M059J (cell line): ENCODE measurements at regions not wholly inside any gene's neighbourhood (a gene's known extent, or its start where the extent isn't known, plus 50 kb on each side); places are given as distances from the start of the nearest gene placed in this dataset.
A peak's percentile ranks its signal among the peaks of the same experiment; 100 is the strongest.

Experiments
- DNase-seq: peaks from one replicate; pipeline ENCODE4 v3.0.0-alpha.2; 2012; ENCODE audit warnings: low read depth

GRCh38 chr12:113658006-113658655, 186.5 kb upstream of the LHX5 start:
- DNase-seq, result peak; percentile 12

DNA sequence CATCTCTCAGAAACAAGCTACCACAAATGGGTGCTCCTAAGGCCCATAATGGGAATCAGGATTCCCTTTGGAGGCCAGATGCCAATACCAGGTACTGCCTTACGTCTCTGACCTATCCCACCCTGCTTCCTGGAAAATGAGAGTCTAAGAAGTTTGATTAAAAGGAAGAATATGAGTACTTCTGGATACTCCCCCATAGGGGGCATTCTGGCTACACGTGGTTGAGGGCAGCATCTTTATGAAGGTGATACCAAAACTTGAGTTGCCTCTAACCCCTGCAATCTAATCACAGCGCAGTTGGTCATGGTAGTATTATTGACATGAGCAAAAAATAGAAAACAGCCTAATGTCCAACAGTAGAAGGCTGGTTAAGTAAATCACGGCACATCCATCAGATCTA, 184.2 kb upstream of the LHX5 start:
- DNase-seq, result no peak

DNA sequence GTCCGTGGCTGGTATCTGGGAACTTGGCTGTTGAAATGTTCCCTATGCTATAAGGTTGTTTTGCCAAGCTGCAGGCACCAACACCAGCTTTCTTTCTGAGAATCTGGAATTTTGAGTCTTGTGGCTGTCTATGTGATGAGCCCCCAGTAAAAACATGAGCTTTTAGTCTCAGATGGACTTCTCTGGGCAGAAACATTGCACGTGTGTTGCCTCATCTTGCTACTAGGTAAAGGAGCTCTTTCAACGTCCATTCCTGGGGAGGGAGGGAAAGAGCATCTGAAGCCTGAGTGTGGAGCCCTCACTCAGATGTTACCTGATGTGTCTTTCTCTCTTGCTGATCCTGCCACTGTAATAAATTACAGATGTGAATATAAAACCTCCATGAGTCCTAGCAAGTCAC, 183.8 kb upstream of the LHX5 start:
- no peak for DNase-seq

DNA sequence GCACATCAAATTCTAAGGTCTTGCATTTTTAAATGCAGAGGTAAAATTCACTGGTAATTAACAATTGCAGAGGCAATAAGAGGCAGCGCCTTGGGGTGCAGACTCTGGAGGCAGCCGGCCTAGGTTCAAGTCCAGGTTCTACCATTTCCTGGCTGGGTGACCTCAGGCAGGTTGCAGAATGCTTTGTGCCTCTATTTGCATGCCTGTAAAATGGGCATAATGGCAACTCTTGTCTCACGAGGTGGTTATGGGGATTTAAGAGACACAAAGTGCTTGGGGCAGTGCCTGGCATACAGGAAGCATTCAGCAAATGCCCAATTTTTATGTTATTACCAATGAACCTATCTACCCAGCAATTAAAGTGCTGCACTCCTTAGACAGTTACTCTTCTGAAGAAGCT, 180.0 kb upstream of the LHX5 start:
- DNase-seq, result no peak

GRCh38 chr12:113650476-113650875, 178.8 kb upstream of the LHX5 start:
- DNase-seq, result peak; percentile 13

GRCh38 chr12:113649256-113649830, 177.7 kb upstream of the LHX5 start:
- no peak for DNase-seq

GRCh38 chr12:113647048-113647447, 175.4 kb upstream of the LHX5 start:
- DNase-seq, result peak; percentile 7

DNA sequence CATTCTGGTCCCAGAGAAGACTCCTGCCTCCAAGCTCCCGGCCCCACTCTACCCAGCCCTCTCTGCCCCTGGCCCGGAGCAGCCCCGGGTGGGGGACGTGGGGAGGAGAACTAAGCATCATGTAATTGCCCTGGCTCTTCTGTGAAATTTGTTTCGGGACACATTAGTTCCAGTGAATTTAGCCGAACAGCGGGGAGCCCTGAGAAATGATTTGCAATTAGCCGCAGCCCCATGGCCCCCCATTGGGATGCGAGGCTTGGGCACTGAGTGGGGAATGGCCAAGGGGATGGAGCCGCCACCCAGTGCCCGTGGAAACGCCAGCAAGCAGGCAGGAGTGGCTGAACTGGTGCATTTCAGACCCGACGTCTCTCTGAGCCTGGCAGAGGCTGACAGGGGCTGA, 173.9 kb upstream of the LHX5 start:
- no peak for DNase-seq

- DNase-seq, result no peak
Observed at GRCh38 chr12:113645183-113645582, 173.5 kb upstream of the LHX5 start.

DNA sequence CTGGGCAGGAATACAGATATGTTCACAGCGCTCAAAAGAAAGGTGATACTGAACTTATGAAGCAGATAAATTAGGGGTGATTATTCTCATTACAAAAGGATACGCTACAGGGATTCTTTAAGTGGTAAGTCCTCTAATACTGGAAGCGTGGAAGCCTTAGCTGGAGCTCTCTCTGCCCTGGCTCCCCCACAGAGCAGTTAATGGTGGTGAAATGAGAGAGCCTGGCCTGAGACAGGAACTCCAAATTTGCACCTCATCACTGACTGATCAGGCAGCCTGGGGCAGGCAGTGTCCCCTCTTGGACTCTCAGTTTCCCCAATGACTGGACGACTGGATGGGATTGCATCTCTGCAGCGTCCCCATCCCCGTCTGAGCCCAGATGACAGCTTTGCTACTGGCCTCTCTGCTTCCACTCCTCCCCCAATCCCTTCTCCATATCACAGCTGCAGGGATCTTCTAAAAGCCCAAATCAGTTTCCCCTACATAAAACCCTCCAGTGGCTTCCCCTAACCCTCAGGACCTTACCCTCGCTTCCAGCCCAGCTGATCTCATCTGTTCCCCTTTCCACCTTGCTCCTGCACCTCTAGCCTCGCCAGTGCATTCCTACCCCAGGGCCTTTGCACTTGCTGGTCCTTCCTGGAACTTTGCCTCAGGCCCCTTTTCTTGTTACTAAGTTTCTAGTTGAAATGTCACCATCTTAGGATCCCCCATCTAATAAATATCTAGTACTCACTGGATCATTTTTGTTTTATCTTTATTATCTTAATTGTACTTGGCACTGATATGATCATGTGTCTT, 171.7 kb upstream of the LHX5 start:
- no peak for DNase-seq

- no peak for DNase-seq
Observed at GRCh38 chr12:113642672-113643071, 171.0 kb upstream of the LHX5 start.

- no peak for DNase-seq
Observed at GRCh38 chr12:113642216-113642615, 170.5 kb upstream of the LHX5 start.

- no peak for DNase-seq
Observed at GRCh38 chr12:113641426-113642030, 169.9 kb upstream of the LHX5 start.

- DNase-seq, result no peak
Observed at GRCh38 chr12:113640837-113641236, 169.2 kb upstream of the LHX5 start.

GRCh38 chr12:113639474-113639873, 167.8 kb upstream of the LHX5 start:
- DNase-seq, result no peak

GRCh38 chr12:113638460-113638775, 166.7 kb upstream of the LHX5 start:
- no peak for DNase-seq

DNA sequence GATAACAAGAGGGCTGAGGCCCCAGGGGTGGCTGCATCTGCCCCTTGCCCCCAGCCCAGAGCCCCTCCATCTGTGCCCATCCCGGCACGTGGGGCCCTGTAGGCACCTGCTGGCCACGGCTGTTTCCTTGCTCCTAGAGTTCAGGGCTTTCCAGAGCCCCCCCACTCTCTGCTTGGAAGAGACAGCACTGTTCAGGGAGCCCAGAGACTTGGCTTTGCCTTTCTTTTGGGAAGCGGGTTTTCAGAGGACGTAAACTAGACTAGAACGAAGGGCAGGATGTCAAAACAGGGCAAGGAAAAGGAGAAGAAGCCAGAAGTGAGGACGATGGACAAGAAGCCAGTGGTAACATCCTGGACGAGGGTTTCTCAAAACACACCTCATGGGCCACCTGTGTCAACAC, 163.3 kb upstream of the LHX5 start:
- DNase-seq, result no peak

- DNase-seq, result no peak
Observed at GRCh38 chr12:113634474-113634873, 162.8 kb upstream of the LHX5 start.

- no peak for DNase-seq
Observed at GRCh38 chr12:113633678-113634332, 162.1 kb upstream of the LHX5 start.

GRCh38 chr12:113630625-113631024, 159.0 kb upstream of the LHX5 start:
- DNase-seq, result no peak

DNA sequence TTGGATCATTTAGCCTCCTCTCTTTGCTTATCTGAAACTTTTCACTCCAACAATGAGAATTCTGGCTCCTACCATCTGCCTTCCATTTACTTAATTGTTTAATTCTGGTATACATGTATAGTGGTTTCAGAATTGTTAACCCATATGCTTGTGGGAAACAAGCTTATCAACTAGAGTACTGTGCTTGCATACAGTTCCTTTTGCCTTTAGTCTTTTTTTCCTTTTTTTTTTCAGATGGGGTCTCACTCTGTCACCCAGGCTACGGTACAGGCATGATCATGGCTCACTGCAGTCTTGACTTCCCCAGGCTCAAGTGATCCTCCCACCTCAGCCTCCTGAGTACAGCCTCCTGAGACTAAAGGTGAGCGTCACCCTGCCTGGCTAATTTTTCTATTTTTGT, 153.8 kb upstream of the LHX5 start:
- no peak for DNase-seq

DNA sequence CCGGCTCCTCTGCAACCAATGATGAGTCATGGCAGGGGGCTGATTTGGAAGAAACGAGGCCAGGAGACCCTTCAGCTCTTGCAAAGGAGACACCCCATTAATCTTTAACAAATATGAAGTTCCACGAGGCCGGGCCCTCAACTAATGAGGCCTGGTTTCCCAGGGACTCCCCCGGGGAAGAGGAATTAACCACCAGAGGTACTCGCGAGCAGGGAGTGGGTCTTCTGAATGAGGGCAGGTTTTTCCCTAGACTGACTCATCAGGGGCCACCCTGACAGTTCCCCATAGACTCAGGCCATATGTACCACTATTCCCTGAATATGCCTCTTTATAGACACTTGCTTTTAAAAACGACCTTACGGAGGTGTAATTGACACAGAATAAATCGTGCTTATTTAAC, 150.7 kb upstream of the LHX5 start:
- DNase-seq, result no peak
